HepG2 (cell line): ENCODE measurements at regions not wholly inside any gene's neighbourhood (a gene's known extent, or its start where the extent isn't known, plus 50 kb on each side); places are given as distances from the start of the nearest gene placed in this dataset.

Experiments used
- ATAC-seq: fragments of 200-7000 bp; cut with Tn5 transposase; 3 replicates; pipeline ENCODE4 v1.9.1; 2020; ENCODE audit warnings: mild to moderate bottlenecking, moderate library complexity
- BruUV-seq: library from RNA; stranded (reverse); fragments of 400-500 nt; replicated peaks from 2 replicates; lab custom pipeline; 2021; lab: Mats Ljungman, UMichigan
- CTCF ChIA-PET: fragments of 300-600 bp; formaldehyde crosslinking; extraction: SDS; loops from one replicate; lab custom pipeline; 2021; ENCODE audit warnings: low total read pairs, inconsistent platforms, low intra/inter-chr PET ratio; lab: Yijun Ruan, JAX
- POLR2A ChIA-PET: fragments of 350-600 bp; sonication (Branson Sonifier 250); formaldehyde crosslinking; loops from one replicate; lab custom pipeline; 2020; ENCODE audit warnings: antibody characterized with exemption, inconsistent platforms; lab: Yijun Ruan, JAX
- DNase-seq: peaks from one replicate; pipeline ENCODE4 v3.0.0-alpha.2; 2015; ENCODE audit warnings: low spot score
- FAIRE-seq: peaks from 3 replicates; lab custom pipeline; 2011; peaks lifted over from hg19 to GRCh38; lab: Jason Lieb, UNC
- H2AFZ ChIP-seq: one replicate; pipeline ENCODE4 v1.6.1; 2011; ENCODE audit warnings: low read length, inconsistent platforms
- H3K27ac ChIP-seq: fragments of 300-600 bp; 3 replicates; pipeline ENCODE4 v1.8.0; 2011; ENCODE audit warnings: mixed run types, mild to moderate bottlenecking, mixed read lengths, low read length, inconsistent platforms; ENCODE audit not compliant: insufficient read depth; ENCODE audit errors: extremely low read length
- H3K27me3 ChIP-seq, 2 experiments: fragments of 200-600 bp in 1 of 2; 2 replicates in 1 of 2; 3 replicates in 1 of 2; pipeline versions ENCODE4 v1.6.0 to v1.8.0; 2011; ENCODE audit warnings: low read length in 2 of 2, mild to moderate bottlenecking in 2 of 2, moderate library complexity in 2 of 2, inconsistent platforms in 1 of 2; ENCODE audit not compliant: insufficient read depth in 2 of 2, control insufficient read depth in 1 of 2
- H3K36me3 ChIP-seq, 2 experiments: fragments of 200-600 bp in 1 of 2; replicated peaks in 1 of 2; 2 replicates in 1 of 2; 3 replicates in 1 of 2; pipeline versions ENCODE4 v1.5.1 to v1.8.0; 2011; ENCODE audit warnings: low read length in 2 of 2, inconsistent platforms in 1 of 2; ENCODE audit not compliant: insufficient read depth in 2 of 2, control insufficient read depth in 1 of 2
- H3K4me1 ChIP-seq: 2 replicates; pipeline ENCODE4 v1.5.1; 2012; ENCODE audit warnings: low read length, inconsistent platforms; ENCODE audit not compliant: insufficient read depth
- H3K4me2 ChIP-seq: 2 replicates; pipeline ENCODE4 v1.6.0; 2011; ENCODE audit warnings: low read depth, low read length, inconsistent platforms
- H3K4me3 ChIP-seq, 3 experiments: fragments of 200-600 bp in 1 of 3; sonication (generic), shearing (Covaris generic) in 1 of 3; replicated peaks in 1 of 3; 2 replicates each; pipeline ENCODE4 v1.5.1; 2011 to 2016; ENCODE audit warnings: low read length in 3 of 3, inconsistent platforms in 2 of 3, low read depth in 2 of 3, mild to moderate bottlenecking in 2 of 3, control low read depth in 1 of 3, mixed read lengths in 1 of 3; ENCODE audit not compliant: insufficient read depth in 1 of 3
- H3K79me2 ChIP-seq: one replicate; pipeline ENCODE4 v1.6.1; 2011; ENCODE audit warnings: low read length, inconsistent platforms; ENCODE audit not compliant: insufficient read depth
- H3K9ac ChIP-seq: 2 replicates; pipeline ENCODE4 v1.6.0; 2011; ENCODE audit warnings: mild to moderate bottlenecking, low read depth, low read length, inconsistent platforms; ENCODE audit not compliant: insufficient read depth
- H3K9me3 ChIP-seq: 2 replicates; pipeline ENCODE4 v1.5.1; 2012; ENCODE audit warnings: mild to moderate bottlenecking, low read length
- H4K20me1 ChIP-seq: 2 replicates; pipeline ENCODE4 v1.6.0; 2011; ENCODE audit warnings: inconsistent platforms, mild to moderate bottlenecking, low read length, moderate library complexity; ENCODE audit not compliant: insufficient read depth
- CHD2 ChIP-seq: IDR thresholded peaks from 2 replicates; pipeline ENCODE4 v1.6.1; 2011; ENCODE audit warnings: low read depth, low read length, improper control_type of control experiment
- GABPB1 ChIP-seq: IDR thresholded peaks from 2 replicates; pipeline ENCODE4 v1.6.1; 2016; ENCODE audit warnings: mild to moderate bottlenecking, missing genetic modification reagents, moderate library complexity, missing compliant biosample characterization
- GTF2F1 ChIP-seq: fragments of 150-350 bp; IDR thresholded peaks from 2 replicates; pipeline ENCODE4 v1.6.1; 2014; ENCODE audit warnings: low read length
- HOMEZ ChIP-seq: IDR thresholded peaks from 2 replicates; pipeline ENCODE4 v1.6.1; 2016; ENCODE audit warnings: low read depth
- KDM3A ChIP-seq: IDR thresholded peaks from 2 replicates; pipeline ENCODE4 v1.6.1; 2018; ENCODE audit warnings: low read depth, missing compliant biosample characterization
- KLF13 ChIP-seq: sonication (generic); formaldehyde crosslinking; IDR thresholded peaks from 2 replicates; pipeline ENCODE4 v1.4.0; 2020; ENCODE audit warnings: mild to moderate bottlenecking, missing genetic modification reagents
- NFYC ChIP-seq: IDR thresholded peaks from 2 replicates; pipeline ENCODE4 v1.6.1; 2016; ENCODE audit warnings: missing genetic modification reagents, missing compliant biosample characterization
- ZNF143 ChIP-seq: sonication (generic); formaldehyde crosslinking; IDR thresholded peaks from 2 replicates; pipeline ENCODE4 v1.4.0; 2020; ENCODE audit warnings: missing genetic modification reagents
- ZNF276 ChIP-seq: sonication (generic); formaldehyde crosslinking; IDR thresholded peaks from 2 replicates; pipeline ENCODE4 v1.4.0; 2020; ENCODE audit warnings: mild to moderate bottlenecking, low read depth, missing genetic modification reagents
- ZNF383 ChIP-seq: sonication (generic); formaldehyde crosslinking; IDR thresholded peaks from 2 replicates; pipeline ENCODE4 v1.4.0; 2020; ENCODE audit warnings: missing genetic modification reagents, mild to moderate bottlenecking, borderline replicate concordance
- ZNF552 ChIP-seq: sonication (generic); formaldehyde crosslinking; IDR thresholded peaks from 2 replicates; pipeline ENCODE4 v1.9.0; 2022; ENCODE audit warnings: missing genetic modification reagents, mild to moderate bottlenecking, borderline replicate concordance
- ZNF746 ChIP-seq: sonication (generic); formaldehyde crosslinking; IDR thresholded peaks from 2 replicates; pipeline ENCODE4 v1.8.0; 2022; ENCODE audit warnings: mild to moderate bottlenecking, missing genetic modification reagents
- WGBS: methylation state at CpG from one replicate; pipeline ENCODE4 v1.1.6; 2017; ENCODE audit warnings: low lambda C conversion rate; 5-methylcytosine and 5-hydroxymethylcytosine counted together
- in situ Hi-C: cut with HindIII; loops from 2 replicates; pipeline ENCODE4 v1.10.0; 2017; ENCODE audit warnings: low pct_unique_long_range_greater_than_20kb; ENCODE audit not compliant: extremely low pct_ligation_motif_present
- intact Hi-C: fragments of 100-400 bp; cut with micrococcal nuclease; formaldehyde crosslinking; loops from one replicate; pipeline ENCODE4 v1.10.0; 2022; ENCODE audit not compliant: unreplicated experiment

- BruUV-seq, result no TSS peak
- Histone ChIP-seq H3K4me2 (no peak overlapping the region), H3K79me2 (no peaks in the 10 kb centered on the region), H3K27me3 (no peaks in the 10 kb centered on the region), H3K27ac (no peak overlapping the region), H4K20me1 (no peaks in the 10 kb centered on the region; the same call in 1 of the 2 replicates), H3K9ac (no peak overlapping the region), H2AFZ (no peak overlapping the region), H3K4me3 (no peak overlapping the region), H3K9me3 (no peaks in the 10 kb centered on the region), H3K36me3 (peaks cover 3 to 11% of the 10 kb centered on the region in 2 experiments; a peak in 3 of 5 replicates), H3K4me1 (no peaks in the 10 kb centered on the region)
- ChIA-PET POLR2A (no interaction called here), CTCF (no interaction called here)
- in situ Hi-C loops (no loop called here), intact Hi-C loops (no loop called here)
- TF ChIP-seq KDM3A (CRISPR knock-in tag), result no peak
- TF ChIP-seq GTF2F1, result no peak
- no peak for TF ChIP-seq CHD2
- TF ChIP-seq NFYC (CRISPR knock-in tag), result no peak
- no peak for TF ChIP-seq ZNF746 (CRISPR knock-in tag)
- TF ChIP-seq KLF13 (CRISPR knock-in tag), result no peak
- TF ChIP-seq HOMEZ (CRISPR knock-in tag), result no peak
- TF ChIP-seq ZNF276, result no peak
- no peak for TF ChIP-seq ZNF143 (CRISPR knock-in tag)
- no peak for TF ChIP-seq ZNF552 (CRISPR knock-in tag)
- no peak for TF ChIP-seq ZNF383 (CRISPR knock-in tag)
- no peak for TF ChIP-seq GABPB1 (CRISPR knock-in tag)
- ATAC-seq, result no peak
- DNase-seq, result no peak
- 97% methylated on average over 4 of the region's 4 CpGs for WGBS
- FAIRE-seq, result peak; percentile 26
Observed at GRCh38 chr2:74053959-74054715, 69.4 kb downstream of the TET3 start.
